ENCODE measurements at regions not wholly inside any gene's neighbourhood (a gene's known extent, or its start where the extent isn't known, plus 50 kb on each side); places are given as distances from the start of the nearest gene placed in this dataset.

DNA sequence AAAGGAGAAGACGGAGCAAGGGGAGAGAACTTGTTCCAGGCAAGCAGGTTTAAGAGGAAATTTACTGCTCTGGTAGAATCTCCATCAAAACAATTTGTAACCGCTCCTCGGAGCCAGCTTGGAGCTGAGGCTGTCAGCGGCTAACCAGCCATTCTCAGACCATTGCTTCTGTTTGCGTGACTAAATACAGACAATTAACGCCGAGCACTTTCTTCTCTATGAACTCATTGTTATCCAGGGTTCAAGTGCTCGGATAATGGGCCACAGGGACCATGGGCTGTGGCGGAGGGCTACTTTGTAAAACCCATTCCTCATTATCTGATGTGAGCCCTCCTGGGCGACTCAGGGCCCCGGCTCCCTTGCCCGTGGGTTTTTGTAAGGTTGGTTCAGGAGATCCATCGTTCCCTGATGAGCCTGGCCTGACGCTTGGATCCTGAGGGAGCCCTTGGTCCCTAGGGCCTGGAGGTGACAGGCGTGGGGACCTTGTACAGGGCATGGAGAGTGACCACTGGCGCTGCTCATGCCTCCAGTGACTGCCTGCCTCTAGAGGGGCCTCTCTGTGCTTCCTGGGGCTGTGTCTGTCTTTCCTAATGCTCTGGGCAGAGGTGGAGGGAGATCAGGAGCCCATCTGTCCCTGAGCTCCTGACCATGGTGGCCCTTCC lies 61.5 kb upstream of the ZNF536 start:
- no peak for TF ChIP-seq GATA2 (IDR thresholded peaks at IDR 0.05; ENCODE audit: low read depth, low read length)
- TF ChIP-seq GATA3 (IDR thresholded peaks at IDR 0.05; ENCODE audit: low read depth, low read length) = no peak

Measured in SH-SY5Y (cell line).